ENCODE measurements at regions not wholly inside any gene's neighbourhood (a gene's known extent, or its start where the extent isn't known, plus 50 kb on each side); places are given as distances from the start of the nearest gene placed in this dataset.

DNA sequence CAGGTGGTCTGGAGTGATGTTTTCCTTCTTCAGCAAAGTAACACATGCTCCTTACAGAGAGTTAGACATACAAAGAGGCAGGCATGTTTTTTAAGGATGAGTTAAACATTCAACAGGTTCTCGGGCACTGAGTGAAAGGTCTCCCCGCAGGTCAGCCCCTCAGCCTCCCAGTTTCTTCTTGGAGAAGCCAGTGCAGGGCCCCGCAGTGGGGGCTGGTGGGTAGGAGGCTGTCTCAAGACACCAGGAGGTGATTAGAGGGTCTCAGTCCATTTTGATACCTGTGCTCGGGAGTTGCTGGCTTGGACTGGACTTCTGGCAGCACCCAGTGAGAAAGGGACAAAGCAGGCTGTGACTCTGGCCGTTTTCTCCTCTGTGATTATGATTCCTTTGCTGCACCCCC lies 78.6 kb upstream of the ZNF479 start:
- TF ChIP-seq, protein P1, sequence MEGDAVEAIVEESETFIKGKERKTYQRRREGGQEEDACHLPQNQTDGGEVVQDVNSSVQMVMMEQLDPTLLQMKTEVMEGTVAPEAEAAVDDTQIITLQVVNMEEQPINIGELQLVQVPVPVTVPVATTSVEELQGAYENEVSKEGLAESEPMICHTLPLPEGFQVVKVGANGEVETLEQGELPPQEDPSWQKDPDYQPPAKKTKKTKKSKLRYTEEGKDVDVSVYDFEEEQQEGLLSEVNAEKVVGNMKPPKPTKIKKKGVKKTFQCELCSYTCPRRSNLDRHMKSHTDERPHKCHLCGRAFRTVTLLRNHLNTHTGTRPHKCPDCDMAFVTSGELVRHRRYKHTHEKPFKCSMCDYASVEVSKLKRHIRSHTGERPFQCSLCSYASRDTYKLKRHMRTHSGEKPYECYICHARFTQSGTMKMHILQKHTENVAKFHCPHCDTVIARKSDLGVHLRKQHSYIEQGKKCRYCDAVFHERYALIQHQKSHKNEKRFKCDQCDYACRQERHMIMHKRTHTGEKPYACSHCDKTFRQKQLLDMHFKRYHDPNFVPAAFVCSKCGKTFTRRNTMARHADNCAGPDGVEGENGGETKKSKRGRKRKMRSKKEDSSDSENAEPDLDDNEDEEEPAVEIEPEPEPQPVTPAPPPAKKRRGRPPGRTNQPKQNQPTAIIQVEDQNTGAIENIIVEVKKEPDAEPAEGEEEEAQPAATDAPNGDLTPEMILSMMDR (IDR thresholded peaks at IDR 0.05; ENCODE audit: low read depth, low read length), result no peak
- TF ChIP-seq POLR2A (IDR thresholded peaks at IDR 0.05; ENCODE audit: extremely low read depth, insufficient read length) (no peak), MAX (IDR thresholded peaks at IDR 0.05; ENCODE audit: low read depth, low read length) (no peak), MYC (IDR thresholded peaks at IDR 0.05; ENCODE audit: low read depth, low read length) (no peak)

Data from NB4 (cell line).